ELF-1 (cell line): ENCODE measurements at regions not wholly inside any gene's neighbourhood (a gene's known extent, or its start where the extent isn't known, plus 50 kb on each side); places are given as distances from the start of the nearest gene placed in this dataset.

Source experiments
- DNase-seq: peaks from one replicate; pipeline ENCODE4 v3.0.0-alpha.2; 2016; ENCODE audit warnings: low read depth, low spot score

DNA sequence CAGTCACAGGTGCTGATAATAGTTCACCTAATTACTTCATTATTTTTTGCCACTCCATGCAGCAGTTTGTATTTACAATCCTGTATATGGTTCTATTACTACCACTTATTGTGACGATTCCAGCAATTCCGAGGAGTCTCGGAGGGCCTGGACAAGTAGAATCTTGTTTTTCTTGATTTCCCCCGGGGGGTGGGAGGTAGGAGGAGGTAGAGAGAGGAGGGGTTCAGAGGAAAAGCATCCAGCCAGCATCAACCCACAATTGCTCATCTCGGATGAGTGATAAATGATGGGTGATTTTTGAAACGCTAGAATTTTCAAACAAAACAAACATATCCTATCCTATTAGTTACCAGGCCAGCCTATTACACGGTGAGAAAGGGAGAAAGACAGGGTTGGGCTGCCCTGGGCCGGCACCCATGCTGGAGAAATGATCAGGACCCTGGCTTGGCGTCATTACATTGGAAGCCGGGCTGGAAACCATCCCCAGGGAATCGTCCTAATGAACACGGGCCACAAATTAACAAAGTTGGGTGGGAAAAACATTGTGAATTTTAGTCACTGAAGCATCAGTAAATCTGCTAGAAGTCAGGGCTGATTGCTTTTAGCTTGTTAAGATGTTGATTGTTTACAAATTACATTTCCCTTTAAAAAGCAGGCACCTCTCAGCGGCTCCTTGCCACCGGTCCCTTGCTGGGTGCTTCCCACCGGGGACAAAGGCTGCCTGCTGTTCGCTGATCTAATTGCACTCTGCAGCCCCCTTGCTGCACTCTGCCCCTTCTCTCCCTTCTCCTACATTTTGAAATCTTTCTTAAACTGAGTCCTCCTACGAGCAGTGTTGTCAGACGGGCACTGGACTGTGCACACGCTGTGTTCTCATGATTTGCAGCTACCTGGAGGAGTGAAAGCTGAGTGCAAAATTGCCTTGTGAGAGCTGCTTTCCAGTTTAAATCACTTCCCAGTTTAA, 95.5 kb downstream of the FAM204A start:
- DNase-seq = peak; percentile 38

DNA sequence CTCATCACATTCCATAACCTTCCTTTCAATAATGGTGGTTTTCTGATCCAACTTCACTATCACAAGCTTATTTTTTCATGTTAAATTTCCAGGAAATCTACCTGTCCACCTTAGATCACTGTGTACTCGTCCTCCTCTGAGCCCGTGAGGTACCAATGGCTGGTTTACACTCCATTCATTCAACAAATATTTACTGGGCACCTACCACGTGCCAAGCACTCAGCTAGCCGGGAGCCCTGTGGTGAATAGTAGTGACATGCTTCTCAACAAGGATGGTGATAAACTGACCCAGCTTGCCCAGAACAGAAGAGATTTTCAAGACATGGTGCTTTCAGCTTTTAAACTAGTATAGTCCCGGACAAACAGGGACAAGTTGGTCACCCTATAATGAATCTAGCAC, 98.2 kb downstream of the FAM204A start:
- DNase-seq = no peak

DNA sequence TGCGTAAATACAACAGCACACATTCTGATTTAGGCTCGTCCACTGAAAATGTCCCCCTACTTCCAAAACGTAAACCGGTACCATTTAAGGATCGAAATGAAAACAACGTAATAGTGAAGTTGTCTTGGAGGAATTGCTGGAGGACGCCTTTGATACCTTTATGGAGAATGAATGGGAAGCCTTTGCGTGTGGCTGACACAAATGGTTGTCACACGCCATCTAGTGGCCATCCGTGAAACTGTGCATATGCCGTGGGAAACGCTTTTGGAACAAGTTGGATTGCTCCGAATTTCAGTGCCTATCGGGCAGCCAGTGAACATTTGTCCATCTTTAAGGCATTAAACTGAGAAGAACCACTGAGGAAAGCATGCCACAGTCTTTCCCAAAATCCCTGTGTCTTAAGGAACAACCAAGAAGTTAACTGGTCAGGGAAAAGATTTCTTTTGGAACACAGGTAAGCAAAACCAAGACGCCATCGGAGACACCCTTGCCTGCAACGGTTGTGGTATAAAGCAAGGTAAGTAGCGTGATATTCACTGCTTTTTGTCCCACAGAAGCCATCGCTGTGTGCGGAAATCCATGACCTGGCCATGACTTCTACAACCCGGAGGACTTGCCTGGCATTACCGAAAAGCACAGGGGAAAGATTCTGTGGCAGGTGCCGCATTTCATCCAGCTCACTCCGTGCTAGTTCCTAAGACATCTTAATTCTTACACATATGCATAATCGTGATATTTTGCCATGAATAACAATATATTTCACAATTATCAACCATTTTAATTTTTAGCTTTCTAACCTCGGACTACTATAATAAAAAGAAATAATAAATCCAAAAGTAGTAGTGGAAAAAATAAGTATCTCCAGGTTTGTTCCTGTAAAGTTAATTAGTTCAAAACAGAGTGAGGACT, 100.6 kb downstream of the FAM204A start:
- peak; percentile 87 for DNase-seq

DNA sequence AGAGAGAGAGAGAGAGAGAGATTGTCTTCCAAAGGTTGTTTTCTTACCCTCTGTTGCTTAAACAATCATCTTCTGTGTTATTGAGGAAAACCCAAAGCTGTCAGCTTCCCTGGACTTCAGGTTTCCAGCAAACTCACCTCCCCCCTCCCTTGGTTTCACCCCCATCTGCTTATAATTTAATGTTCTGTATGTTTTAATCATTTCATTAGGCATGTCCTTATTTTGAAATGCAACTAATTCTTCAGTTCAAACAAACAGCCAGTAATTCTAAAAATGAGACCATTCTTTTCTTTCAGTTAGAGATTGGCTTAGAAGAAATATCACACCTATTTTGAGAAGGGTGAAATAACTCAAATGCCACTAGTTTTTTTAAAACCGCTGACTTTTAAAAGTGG, 102.9 kb downstream of the FAM204A start:
- no peak for DNase-seq

DNA sequence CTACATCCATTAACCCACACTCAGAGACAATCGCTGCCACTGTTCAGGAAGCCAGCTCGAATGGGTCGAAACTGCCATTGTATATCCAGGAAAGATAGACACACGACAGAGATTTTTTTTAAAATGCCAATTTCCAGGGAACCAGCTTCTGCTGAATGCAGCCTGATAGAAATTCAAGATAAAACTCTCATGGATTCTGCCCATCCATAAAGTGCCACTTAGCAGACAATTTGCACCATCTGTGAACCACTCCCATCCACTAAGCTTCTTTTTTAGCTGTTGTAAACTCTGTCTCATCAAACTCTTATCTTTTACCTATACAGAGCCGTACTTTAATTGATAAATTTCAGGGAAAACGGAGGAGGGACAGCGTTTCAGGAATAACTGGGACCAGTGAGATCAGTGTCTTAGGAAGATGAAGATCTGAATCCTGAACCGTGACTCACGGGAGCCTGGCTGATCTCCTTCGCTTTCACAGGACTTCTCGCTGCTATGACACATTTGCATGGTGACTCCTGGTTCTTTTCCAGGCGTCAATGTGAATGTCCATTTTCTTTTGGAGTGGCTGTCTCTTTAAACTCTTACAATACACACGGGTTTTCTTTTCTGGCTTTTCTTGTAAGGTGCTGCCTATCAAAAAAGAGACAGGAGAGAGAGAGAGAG, 103.4 kb downstream of the FAM204A start:
- peak; percentile 21 for DNase-seq

DNA sequence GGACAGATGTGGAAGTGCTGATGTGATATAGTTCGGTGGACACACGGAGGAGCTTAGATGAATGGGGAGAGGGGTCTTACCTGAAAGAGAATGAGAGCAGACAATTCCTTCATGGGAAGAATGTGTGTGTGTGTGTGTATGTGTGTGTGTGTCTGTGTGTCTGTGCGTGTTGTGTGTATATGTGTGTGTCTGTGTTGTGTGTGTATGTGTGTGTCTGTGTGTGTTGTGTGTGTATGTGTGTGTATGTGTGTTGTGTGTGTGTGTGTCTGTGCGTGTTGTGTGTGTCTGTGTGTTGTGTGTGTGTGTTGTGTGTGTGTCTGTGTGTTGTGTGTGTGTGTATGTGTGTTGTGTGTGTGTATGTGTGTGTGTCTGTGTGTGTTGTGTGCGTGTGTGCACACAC, 104.2 kb downstream of the FAM204A start:
- no peak for DNase-seq

DNA sequence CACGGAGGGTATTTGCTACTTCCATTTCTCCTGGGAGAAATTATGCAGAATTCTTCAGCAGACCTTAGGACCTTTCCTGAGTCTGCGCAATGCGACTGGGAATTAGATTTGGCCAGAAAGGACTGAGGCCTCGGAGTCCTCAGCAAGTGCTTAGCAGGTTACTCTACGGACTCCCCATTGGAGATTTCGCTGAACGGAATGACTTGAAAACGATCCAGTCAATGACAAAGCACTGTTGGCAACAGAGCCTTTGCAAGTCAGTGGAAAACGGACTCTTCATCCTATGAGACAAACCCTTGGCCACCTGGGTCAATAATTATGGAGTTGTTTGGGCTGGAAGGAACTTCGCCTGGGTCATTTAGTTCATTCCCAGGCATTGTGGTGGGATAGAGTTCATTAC, 107.4 kb downstream of the FAM204A start:
- DNase-seq = no peak

DNA sequence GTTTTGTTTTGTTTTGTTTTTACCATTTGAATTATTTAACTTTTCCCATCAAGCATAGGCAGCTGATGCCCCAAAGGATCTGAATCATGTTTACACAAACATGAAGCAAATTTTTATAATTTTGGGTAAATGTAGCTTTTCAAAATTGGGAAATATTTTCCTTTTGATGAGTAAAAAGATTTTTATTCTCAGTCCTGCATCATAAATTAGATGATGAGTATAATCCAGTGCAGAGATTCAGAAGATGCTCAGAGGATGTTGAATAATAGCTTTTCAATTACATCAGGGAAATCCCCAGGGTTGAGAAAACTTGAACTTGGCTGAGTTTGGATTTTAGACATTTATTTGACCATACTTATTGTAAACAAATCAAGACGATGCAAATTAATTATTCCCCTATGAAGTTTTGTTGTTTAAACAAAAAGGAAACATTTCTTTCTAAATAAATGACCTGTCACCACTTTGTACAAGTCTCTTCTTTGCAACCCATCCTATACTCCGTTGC, 121.7 kb downstream of the FAM204A start:
- no peak for DNase-seq

DNA sequence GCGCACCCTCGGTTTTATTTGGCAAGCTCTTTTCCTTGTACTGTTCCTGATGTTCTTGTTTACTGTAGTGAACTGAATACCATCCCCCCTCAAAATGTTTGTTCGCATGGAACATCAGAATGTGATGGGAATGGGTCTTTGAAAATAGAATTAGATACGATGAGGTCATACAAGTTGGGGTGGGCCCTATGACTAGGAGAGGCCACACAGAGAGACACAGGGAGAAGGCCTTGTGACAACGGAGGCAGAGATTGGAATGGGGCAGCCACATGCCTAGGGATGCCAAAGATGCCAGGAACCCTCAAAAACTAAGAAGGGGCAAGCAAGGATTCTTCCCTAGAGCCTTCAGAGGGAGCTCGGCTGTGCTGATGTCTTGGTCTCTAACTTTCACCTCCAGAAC, 123.6 kb downstream of the FAM204A start:
- no peak for DNase-seq

DNA sequence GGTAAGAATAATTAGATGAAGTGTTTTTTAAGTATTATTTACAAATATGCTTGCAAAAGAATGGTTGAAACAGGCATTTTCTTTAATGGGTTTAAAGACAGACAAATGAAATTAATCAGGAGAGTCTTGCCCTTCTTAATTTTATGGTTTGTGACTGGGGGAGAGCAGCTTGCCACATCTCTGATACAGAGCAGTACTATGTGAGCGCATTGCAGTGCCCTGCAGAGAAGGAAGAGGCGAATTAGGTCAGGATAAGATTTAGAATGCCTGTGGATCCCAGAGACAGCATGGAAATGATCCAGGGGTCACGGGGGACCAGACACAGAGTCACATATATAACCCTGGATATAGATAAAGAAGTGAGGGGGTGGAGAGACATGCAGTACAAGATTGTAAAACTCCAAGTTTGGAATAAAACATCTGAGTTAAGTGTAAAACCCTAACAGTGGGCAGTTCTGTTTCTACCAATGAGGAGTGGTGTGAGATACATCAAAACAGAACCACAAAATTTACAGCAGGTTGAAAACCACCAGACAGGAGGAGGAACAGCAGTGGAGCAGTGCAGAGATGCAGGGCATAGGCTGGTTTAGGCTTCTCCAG, 125.5 kb downstream of the FAM204A start:
- no peak for DNase-seq

DNA sequence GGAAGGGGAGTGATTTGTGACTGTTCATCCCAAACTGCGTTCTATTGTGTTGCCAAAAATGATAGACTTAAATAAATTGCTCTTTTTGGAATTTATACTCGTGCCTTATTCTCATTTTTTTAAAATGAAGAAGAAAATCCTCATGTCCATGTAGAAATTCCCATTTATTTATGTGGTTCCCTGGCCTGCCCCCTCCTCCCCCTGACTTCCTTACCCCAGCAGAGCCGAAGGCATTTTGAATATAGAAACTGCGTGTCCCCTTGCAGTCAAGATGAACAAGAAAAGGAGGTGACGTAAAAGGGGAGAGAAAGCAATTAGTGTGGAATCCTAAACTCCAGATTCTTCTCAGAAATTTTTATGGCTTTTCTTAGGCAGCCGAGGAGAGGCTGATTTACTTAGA, 126.1 kb downstream of the FAM204A start:
- no peak for DNase-seq

DNA sequence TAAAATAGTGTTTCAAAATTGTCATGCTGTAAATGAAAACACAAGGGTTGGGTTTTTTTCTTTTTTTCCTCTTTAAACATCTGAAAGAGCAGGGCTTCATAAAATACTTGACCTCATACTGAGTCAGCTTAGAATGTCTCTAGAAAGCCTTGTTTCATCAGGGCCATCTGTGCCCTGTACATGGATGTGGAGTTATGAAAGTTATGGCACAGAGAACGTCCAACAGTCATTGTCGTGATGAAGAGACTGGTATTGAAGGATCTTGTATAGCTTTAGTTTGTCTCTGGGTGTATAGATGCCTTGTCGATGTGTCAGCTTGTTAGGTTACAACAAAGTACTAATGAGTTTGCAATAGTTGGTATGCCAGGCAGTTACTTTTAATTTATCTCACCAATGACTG, 127.3 kb downstream of the FAM204A start:
- no peak for DNase-seq

DNA sequence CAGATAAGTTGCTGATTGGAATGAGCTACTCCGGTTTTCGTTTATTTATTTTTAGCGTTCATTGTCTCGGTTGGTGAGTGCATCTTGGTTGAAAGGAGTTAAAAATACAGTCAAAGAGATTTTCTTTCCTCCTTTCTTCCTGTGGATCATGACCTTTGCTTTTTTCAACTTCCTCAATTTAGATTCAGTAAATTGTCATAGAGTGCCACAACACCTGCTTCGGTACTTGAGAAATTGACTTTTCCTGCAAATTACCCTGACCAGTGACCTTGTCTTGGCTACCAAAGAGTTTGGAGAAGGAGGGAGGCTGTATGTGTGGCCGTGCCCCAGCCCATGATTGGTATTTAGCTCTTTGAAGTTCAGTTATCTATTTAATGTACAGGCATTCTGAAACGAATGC, 128.7 kb downstream of the FAM204A start:
- no peak for DNase-seq

DNA sequence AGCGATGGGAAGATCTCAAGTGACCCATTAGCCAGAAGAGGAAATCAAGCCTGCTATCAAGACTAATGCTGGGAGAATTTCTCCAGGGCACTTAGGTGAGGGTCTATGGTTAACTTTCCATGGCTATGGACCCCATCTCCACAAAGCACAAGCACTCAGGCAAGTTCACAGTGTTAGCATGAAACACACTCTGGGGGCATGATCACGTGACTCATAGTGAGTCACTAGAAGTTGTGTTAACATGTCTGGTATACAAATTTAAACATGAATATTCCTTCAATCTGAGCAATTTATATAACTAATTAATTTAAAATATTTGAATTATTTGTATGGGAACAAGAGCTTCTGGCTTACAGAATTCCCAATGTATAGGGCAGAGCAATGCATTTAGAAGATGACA, 131.8 kb downstream of the FAM204A start:
- DNase-seq = no peak

DNA sequence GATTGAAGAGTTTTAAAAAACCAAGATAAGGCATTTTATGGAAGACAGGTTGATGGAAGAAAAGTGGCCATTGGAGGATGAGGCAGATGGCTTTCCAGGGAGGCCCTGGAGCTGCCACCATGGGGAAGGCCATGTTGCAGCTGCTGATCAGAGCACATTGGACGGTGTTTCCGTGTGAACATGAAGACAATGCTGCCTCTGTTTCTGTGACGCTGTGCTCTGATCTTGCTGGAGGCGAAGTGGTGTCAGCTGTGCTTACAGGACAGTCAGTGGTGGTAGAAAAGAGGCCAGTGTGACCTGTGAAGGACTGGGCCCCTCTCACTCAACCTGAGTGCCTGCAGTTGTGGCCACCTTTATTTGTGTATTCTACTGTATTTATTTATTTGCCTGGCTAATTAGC, 132.9 kb downstream of the FAM204A start:
- DNase-seq = peak; percentile 23

DNA sequence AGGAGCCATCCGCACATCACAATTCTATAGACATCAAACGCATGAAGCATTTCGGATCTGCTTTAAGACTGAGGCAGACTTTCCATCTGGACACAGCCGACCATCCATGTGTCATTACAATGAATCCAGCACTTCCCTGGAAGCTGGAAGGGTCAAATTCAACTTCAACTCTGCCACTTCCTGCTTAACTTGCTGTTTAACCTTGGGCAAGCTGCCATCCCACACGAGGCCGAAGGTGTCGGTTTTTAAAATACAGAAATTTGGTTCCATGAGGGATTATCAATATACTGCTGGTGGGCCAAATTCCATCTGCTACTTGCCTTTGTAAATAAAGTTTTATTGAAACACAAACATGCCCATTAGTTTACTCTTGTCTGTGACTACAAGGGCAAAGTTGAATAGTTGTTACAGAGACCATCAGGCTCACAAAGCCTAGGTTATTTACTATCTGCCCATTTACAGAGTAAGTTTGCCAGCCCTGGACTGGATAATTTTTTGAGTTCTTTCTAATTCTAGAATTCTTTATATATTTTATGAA, 134.6 kb downstream of the FAM204A start:
- DNase-seq = no peak

DNA sequence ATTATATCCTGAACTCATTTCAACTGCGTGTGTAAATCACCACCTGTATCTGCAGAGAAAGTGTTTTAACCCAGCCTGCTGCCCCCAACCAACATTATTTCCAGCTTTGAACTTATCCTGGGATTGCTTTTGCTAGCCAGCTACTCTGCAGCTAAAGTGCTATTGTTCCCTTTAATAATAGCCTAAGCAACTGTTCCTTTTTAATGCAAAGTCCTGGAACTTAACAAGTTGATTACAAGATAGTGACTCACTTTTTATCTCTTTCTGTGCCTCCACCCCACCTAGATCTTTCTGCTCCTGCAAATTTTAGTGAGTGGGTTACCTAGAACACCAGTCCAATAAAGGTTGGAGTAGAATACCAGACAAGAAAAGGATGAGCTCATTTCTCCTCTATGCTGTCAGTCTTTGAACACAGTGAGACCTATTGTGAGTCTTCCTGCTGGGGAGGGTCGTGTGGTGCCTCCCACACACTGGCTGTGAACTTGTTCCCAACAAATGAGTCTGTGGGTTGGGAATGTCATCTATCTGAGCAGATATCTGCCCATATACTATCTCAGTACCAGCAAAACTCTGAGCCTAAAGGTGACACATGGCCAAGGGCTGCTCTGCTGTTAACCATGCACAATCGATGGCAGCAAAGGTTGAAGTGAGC, 137.7 kb downstream of the FAM204A start:
- peak; percentile 18 for DNase-seq

DNA sequence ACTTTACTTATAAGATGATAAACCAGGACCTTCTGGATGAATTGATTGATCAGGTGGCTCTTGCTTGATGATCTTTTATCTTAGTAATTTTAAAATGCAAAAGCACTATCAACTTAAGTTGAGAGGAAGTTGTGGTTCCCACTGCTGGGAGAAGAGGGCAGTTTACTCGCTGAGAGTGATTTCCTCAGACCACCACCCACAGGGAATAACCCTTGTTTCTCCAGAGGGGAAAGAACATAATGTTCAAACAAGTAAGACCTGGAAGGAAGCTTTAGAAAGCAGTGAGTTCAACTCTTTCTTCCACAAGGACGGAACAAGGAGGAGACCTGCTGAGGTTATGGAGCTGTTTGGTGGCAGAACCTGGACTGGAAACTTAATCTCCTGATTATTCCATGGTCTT, 138.7 kb downstream of the FAM204A start:
- no peak for DNase-seq

DNA sequence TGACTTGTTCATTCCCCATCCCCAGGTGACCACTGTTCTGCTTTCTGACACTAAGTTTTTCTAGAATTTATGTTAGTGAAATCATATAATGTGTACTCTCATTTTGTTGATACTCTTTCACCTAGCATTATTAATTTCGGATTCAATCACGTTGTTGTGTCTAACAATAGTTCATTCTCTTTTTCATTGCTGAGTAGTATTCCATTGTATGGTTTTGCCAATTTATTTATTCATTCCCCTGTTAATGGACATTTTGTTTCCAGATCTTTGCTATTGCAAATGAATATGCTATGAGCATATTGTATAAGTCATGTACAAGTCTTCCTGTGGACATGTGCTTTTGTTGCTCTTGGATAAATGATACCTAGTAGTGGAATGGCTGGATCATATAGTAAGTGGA, 146.4 kb downstream of the FAM204A start:
- DNase-seq = no peak

DNA sequence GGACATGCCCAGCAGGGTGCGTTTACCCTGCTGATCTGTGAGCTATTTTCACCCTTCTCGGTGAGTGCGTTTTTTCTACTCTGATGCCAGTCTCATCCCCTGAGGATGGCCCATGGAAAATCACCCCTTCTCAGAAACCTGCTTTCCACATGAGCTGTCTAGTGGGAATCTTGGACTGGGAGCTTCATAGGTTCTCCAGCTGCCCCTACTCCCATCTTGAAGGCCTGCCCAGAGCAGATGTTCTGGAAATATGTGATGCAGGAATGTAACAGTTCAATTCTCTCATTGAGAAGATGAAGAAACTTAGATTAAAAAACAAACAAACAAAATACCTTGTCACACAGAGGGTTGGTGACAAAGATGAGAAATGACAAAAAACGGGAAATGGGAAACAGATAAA, 146.9 kb upstream of the RAB11FIP2 start:
- DNase-seq = no peak

DNA sequence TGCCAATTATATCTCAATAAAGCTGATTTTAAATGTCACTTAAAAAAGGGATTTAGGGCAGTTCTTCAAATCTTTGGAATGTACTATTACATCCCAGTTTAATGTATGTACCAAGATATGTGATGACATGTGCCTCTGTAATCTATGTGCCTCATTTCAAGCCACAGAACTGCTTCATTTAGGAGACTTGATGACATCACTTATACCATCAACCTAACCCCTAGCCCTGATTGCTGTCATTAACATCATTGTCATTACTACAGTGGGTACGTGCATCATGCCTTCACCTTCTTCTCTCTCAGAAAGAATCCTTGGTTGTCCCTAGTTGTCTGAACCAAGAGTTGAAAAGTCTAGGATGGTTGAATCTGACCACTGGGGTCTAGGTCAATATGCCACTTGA, 134.3 kb upstream of the RAB11FIP2 start:
- DNase-seq = no peak
